ENCODE measurements at regions not wholly inside any gene's neighbourhood (a gene's known extent, or its start where the extent isn't known, plus 50 kb on each side); places are given as distances from the start of the nearest gene placed in this dataset.

DNA sequence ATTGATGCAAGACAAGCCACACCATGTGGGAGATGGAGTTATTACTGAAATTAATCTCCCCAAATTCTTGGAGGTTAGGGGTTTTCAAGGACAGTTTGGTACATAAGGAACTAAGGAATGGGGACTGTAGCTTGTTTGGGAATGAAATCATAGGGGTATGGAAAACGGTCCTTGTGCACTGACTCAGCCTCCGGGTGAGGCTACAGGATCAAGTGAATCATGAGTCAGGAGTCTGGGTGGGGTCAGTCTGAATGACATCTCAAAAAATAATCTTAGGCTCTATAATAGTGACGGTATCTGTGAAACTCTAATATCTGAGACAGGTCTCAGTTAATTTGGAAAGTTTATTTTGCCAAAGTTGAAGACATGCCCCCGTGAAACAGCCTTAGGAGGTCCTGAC, 128.5 kb upstream of the CYSLTR1 start:
- in situ Hi-C loops (cut with HindIII; ENCODE audit: low sequenced_read_pairs): no loop called here
- no peak for DNase-seq (ENCODE audit: low read depth)
- H3K4me3 ChIP-seq (ENCODE audit: low read depth, low read length): no peak overlapping the region
- TF ChIP-seq, protein P1, sequence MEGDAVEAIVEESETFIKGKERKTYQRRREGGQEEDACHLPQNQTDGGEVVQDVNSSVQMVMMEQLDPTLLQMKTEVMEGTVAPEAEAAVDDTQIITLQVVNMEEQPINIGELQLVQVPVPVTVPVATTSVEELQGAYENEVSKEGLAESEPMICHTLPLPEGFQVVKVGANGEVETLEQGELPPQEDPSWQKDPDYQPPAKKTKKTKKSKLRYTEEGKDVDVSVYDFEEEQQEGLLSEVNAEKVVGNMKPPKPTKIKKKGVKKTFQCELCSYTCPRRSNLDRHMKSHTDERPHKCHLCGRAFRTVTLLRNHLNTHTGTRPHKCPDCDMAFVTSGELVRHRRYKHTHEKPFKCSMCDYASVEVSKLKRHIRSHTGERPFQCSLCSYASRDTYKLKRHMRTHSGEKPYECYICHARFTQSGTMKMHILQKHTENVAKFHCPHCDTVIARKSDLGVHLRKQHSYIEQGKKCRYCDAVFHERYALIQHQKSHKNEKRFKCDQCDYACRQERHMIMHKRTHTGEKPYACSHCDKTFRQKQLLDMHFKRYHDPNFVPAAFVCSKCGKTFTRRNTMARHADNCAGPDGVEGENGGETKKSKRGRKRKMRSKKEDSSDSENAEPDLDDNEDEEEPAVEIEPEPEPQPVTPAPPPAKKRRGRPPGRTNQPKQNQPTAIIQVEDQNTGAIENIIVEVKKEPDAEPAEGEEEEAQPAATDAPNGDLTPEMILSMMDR (IDR thresholded peaks at IDR 0.05; ENCODE audit: low read depth, low read length, missing control alignments): no peak

DNA sequence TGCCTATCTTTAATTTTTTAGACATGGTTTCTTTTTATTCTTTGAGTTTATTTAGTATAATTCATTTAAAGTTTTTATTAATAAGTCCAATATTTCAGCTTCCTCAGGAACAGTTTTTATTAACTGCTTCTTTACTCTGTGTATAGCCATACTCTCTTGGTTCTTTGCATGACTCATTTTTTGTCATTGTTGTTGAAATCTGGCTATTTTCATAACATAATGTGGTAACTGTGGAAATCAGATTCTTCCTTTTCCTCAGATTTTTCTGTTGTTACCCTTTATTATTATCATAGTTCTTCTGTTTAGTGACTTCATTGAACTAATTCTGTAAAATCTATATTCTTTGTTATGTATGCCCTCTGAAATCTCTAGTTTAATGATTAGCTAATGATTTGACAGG, 124.9 kb upstream of the CYSLTR1 start:
- TF ChIP-seq, protein P1 (IDR thresholded peaks at IDR 0.05; ENCODE audit: low read depth, low read length, missing control alignments): no peak
- no peak for DNase-seq (ENCODE audit: low read depth)
- in situ Hi-C loops (cut with HindIII; ENCODE audit: low sequenced_read_pairs): no loop called here
- no peak overlapping the region for H3K4me3 ChIP-seq (ENCODE audit: low read depth, low read length)

DNA sequence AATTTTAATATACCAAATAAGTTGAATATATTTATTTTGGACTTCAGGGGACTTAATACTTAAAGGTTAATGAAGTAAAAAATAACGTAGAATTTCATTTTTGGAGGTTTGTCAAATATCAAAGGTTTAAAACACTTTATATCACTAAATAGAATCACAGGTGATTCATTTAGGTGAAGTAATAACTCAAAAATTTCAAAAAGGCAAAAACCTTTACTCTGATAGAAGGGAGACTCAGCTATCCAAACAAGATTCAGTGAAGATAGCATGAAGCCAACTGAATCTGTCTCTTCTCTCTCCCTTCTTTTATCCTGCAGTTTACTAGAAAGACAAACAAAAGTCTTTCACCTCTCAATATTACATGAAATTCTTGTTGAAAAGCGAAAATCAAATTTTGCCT, 110.2 kb upstream of the CYSLTR1 start:
- no peak for DNase-seq (ENCODE audit: low read depth)
- no peak overlapping the region for H3K4me3 ChIP-seq (ENCODE audit: low read depth, low read length)
- in situ Hi-C loops (cut with HindIII; ENCODE audit: low sequenced_read_pairs): no loop called here
- TF ChIP-seq, protein P1 (IDR thresholded peaks at IDR 0.05; ENCODE audit: low read depth, low read length, missing control alignments): no peak

DNA sequence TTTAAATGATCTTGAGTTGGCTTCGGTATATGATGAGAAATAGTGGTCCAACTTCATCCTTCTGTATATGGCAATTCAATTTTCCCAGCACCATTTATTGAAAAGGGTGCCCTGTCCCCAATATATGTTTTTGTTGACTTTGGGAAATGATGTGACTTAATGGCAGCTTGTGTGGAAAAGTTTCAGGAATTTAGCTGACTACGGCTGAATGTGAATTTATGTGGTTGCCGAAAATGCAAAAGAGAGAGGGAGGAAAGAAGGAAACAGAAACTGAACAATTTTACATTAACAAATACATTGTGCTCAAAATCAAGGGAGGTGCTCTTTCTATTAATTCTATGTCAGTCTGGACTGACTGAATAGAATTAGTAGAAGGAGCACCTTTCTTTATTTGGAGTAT, 101.8 kb upstream of the CYSLTR1 start:
- no peak for DNase-seq (ENCODE audit: low read depth)
- TF ChIP-seq, protein P1 (IDR thresholded peaks at IDR 0.05; ENCODE audit: low read depth, low read length, missing control alignments): no peak
- H3K4me3 ChIP-seq (ENCODE audit: low read depth, low read length): no peak overlapping the region
- in situ Hi-C loops (cut with HindIII; ENCODE audit: low sequenced_read_pairs): no loop called here

DNA sequence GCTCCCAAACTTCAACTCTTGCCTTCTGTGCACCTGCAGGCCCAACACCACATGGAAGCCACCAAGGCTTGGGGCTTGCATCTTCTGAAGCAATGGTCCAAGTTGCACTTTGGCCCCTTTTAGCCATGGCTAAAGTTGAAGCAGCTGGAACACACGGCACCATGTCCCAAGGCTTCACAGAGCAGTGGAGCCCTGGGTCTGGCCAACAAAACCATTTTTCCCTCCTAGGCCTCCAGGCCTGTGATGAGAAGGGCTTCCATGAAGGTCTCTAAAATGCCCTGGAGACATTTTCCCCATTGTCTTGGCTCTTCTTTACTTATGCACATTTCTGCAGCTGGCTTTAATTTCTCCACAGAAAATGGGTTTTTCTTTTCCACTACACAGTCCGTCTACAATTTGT, 61.3 kb upstream of the CYSLTR1 start:
- no peak for DNase-seq (ENCODE audit: low read depth)
- no peak overlapping the region for H3K4me3 ChIP-seq (ENCODE audit: low read depth, low read length)
- in situ Hi-C loops (cut with HindIII; ENCODE audit: low sequenced_read_pairs): no loop called here
- TF ChIP-seq, protein P1 (IDR thresholded peaks at IDR 0.05; ENCODE audit: low read depth, low read length, missing control alignments): no peak

DNA sequence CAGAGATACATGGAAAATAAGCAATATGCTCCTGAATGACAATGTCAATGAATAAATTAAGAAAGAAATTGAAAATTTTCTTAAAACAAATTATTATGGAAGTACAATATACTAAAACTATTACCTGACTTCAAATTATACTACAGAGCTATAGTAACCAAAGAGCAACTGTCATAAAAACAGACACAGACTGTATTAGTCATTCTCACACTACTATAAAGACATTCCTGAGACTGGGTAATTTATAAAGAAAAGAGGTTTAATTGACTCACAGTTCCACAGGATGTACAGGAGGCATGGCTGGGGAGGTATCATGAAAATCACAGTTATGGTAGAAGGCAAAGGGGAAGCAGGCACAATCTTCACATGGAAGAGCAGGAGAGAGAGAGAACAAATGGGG, 60.0 kb upstream of the CYSLTR1 start:
- DNase-seq (ENCODE audit: low read depth): no peak
- H3K4me3 ChIP-seq (ENCODE audit: low read depth, low read length): no peak overlapping the region
- TF ChIP-seq, protein P1 (IDR thresholded peaks at IDR 0.05; ENCODE audit: low read depth, low read length, missing control alignments): no peak
- in situ Hi-C loops (cut with HindIII; ENCODE audit: low sequenced_read_pairs): no loop called here

DNA sequence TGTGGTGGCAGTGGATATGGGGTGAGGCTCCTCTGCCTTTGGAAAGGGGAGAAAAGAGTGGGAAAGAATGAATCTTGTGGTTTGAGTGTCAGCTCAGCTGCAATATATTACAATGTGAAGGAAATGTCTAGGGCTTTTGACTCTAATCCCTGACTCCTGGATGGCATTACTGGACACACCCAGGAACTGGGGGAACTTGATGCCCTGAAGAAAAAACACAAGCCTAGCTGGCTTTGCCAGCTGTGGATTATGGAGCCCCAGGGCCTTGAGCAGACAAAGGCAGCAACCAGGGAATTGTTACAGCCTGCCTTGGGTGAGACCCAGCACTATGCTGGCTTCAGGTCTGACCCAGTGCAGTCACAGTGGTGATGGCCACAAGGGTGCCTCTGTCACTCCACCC, 57.1 kb upstream of the CYSLTR1 start:
- in situ Hi-C loops (cut with HindIII; ENCODE audit: low sequenced_read_pairs): no loop called here
- no peak overlapping the region for H3K4me3 ChIP-seq (ENCODE audit: low read depth, low read length)
- TF ChIP-seq, protein P1 (IDR thresholded peaks at IDR 0.05; ENCODE audit: low read depth, low read length, missing control alignments): no peak
- no peak for DNase-seq (ENCODE audit: low read depth)

All from astrocyte of the cerebellum (primary cell).